ENCODE measurements at regions not wholly inside any gene's neighbourhood (a gene's known extent, or its start where the extent isn't known, plus 50 kb on each side); places are given as distances from the start of the nearest gene placed in this dataset.

GRCh38 chr5:88486431-88486830, 217.8 kb upstream of the TMEM161B start:
- no peak for TF ChIP-seq EP300 (IDR thresholded peaks at IDR 0.05)
- no peak for TF ChIP-seq POLR2A (IDR thresholded peaks at IDR 0.05; ENCODE audit: low read depth)
